Endothelial cell (in vitro differentiated cells): ENCODE measurements at regions not wholly inside any gene's neighbourhood (a gene's known extent, or its start where the extent isn't known, plus 50 kb on each side); places are given as distances from the start of the nearest gene placed in this dataset.
A peak's percentile ranks its signal among the peaks of the same experiment; 100 is the strongest.

Experiments
- DNase-seq: peaks from one replicate; pipeline ENCODE4 v3.0.0; 2021; ENCODE audit warnings: low spot score
- H3K27ac Mint-ChIP-seq: one replicate; pipeline ENCODE4 v1.8.0; 2021; ENCODE audit warnings: mixed read lengths, inconsistent platforms; ENCODE audit not compliant: unreplicated experiment
- H3K27me3 Mint-ChIP-seq: one replicate; pipeline ENCODE4 v1.8.0; 2021; ENCODE audit warnings: mild to moderate bottlenecking, moderate library complexity, mixed read lengths, inconsistent platforms; ENCODE audit not compliant: unreplicated experiment
- H3K36me3 Mint-ChIP-seq: one replicate; pipeline ENCODE4 v1.8.0; 2021; ENCODE audit warnings: mild to moderate bottlenecking, low read depth, mixed read lengths, inconsistent platforms; ENCODE audit not compliant: unreplicated experiment
- H3K4me1 Mint-ChIP-seq: one replicate; pipeline ENCODE4 v1.8.0; 2021; ENCODE audit warnings: mild to moderate bottlenecking, mixed read lengths, inconsistent platforms; ENCODE audit not compliant: unreplicated experiment
- H3K4me3 Mint-ChIP-seq: one replicate; pipeline ENCODE4 v1.8.0; 2021; ENCODE audit warnings: mild to moderate bottlenecking, mixed read lengths, inconsistent platforms; ENCODE audit not compliant: unreplicated experiment
- H3K9me3 Mint-ChIP-seq: one replicate; pipeline ENCODE4 v1.8.0; 2021; ENCODE audit warnings: mixed read lengths, inconsistent platforms; ENCODE audit not compliant: unreplicated experiment
- CTCF ChIP-seq: fragments of 200-600 bp; sonication (generic); IDR thresholded peaks from one replicate; pipeline ENCODE4 v1.5.0; 2021; ENCODE audit warnings: antibody characterized with exemption; ENCODE audit not compliant: unreplicated experiment

- Mint-ChIP-seq H3K9me3 (no peaks in the 10 kb centered on the region), H3K4me3 (no peak overlapping the region), H3K27me3 (no peaks in the 10 kb centered on the region), H3K36me3 (no peaks in the 10 kb centered on the region), H3K27ac (no peak overlapping the region), H3K4me1 (no peaks in the 10 kb centered on the region)
- TF ChIP-seq CTCF = no peak
- DNase-seq = no peak
These were observed 1089.2 kb upstream of the PCDH9 start for GRCh38 chr13:68319384-68319783.

GRCh38 chr13:68304286-68304893, 1074.3 kb upstream of the PCDH9 start:
- peak; percentile 11 for DNase-seq
- no peaks in the 10 kb centered on the region for H3K27me3 Mint-ChIP-seq
- no peaks in the 10 kb centered on the region for H3K4me1 Mint-ChIP-seq
- H3K9me3 Mint-ChIP-seq = peaks cover 4% of the 10 kb centered on the region
- H3K4me3 Mint-ChIP-seq = no peak overlapping the region
- peak; percentile 74 for TF ChIP-seq CTCF
- H3K36me3 Mint-ChIP-seq = no peaks in the 10 kb centered on the region
- no peak overlapping the region for H3K27ac Mint-ChIP-seq

GRCh38 chr13:68293631-68294030, 1063.5 kb upstream of the PCDH9 start:
- Mint-ChIP-seq H3K4me1 (no peaks in the 10 kb centered on the region), H3K27me3 (peaks cover 1% of the 10 kb centered on the region), H3K27ac (no peak overlapping the region), H3K4me3 (no peak overlapping the region), H3K9me3 (no peaks in the 10 kb centered on the region), H3K36me3 (no peaks in the 10 kb centered on the region)
- TF ChIP-seq CTCF = no peak
- DNase-seq = no peak

GRCh38 chr13:68292601-68293000, 1062.5 kb upstream of the PCDH9 start:
- Mint-ChIP-seq H3K36me3 (no peaks in the 10 kb centered on the region), H3K27me3 (peaks cover 1% of the 10 kb centered on the region), H3K4me1 (no peaks in the 10 kb centered on the region), H3K27ac (no peak overlapping the region), H3K9me3 (no peaks in the 10 kb centered on the region), H3K4me3 (no peak overlapping the region)
- no peak for TF ChIP-seq CTCF
- no peak for DNase-seq

GRCh38 chr13:68291595-68291994, 1061.5 kb upstream of the PCDH9 start:
- no peaks in the 10 kb centered on the region for H3K9me3 Mint-ChIP-seq

More at GRCh38 chr13:68291595-68291994, 1061.5 kb upstream of the PCDH9 start:
- Mint-ChIP-seq H3K4me3 (no peak overlapping the region), H3K4me1 (no peaks in the 10 kb centered on the region), H3K36me3 (no peaks in the 10 kb centered on the region), H3K27ac (no peak overlapping the region), H3K27me3 (no peaks in the 10 kb centered on the region)
- DNase-seq = no peak
- no peak for TF ChIP-seq CTCF
